Left cardiac atrium (tissue), 4 donors: ENCODE measurements at regions not wholly inside any gene's neighbourhood (a gene's known extent, or its start where the extent isn't known, plus 50 kb on each side); places are given as distances from the start of the nearest gene placed in this dataset.

ENCODE experiments used
- ATAC-seq, 2 donors: fragments of 200-7000 bp; cut with Tn5 transposase; one replicate each; pipeline ENCODE4 v1.9.1; 2020; ENCODE audit warnings: mild to moderate bottlenecking in 2 of 2, moderate library complexity in 2 of 2
- DNase-seq: peaks from one replicate; pipeline ENCODE4 v3.0.0-alpha.2; 2020
- intact Hi-C, 2 donors: fragments of 100-400 bp; cut with DNase I; formaldehyde crosslinking; loops; one replicate each; pipeline versions ENCODE4 v1.14.1 to v1.15.1; 2022 to 2023
- donor health status: DM: no; HTN: yes; CAD: no.
- donor health status: DM: no; HTN: yes; CAD: no; lungs with severe emphysema.
- donor health status: DM: yes; HTN: yes; CAD: no.
- donor health status: Dilated cardiomyopathy.

DNA sequence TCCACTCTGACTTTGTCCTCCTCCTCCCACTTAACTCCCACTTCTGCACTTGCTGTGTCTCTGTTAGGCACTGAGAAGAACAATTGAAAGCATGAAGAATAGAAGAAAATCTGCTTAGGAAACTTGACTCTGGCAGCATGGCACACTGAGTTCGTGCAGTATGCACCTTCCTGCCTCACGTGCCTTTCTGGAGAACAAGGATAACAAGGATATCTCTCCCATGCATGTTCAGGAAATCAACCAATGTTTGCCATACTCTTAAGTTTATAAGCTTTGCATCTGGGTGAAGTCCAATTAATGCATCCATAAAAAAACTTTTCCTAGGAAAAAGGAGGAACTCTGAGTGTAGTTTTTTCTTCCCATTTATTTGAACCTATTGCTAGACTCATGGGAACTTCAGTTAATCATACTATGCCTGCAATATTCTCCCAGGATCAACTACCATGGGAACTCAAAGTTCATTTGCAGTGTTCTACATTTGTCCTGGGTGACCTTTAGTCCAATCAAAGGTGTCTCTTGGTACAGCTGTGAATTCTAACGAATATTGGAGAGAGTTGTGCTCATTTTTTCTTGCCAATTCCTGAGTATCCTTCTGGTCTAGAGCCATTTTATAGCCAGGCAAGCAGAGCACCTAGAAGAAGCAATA lies 227.0 kb downstream of the ENC1 start:
- ATAC-seq: no peak
- no peak for DNase-seq
- intact Hi-C loops: no loop called here

DNA sequence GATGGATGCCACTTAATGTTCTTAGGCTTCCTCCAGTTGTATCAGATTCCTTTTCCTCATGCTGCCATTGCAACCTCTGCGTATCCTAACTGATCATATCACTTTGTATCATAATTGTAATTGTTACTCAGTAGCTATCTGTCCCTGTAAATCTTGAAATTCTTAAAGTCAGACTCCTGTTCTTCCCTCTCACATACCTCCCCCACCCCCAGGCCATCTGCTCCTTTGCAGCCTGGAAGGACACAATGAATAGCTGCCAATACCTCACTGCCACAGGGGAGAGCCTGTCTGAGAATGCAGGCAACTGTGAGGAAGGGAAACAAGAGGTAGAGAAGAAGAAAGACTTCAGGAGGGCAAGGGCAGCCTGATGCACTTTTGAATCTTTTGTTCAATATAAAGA lies 228.5 kb downstream of the ENC1 start:
- intact Hi-C loops: no loop called here
- no peak for DNase-seq
- ATAC-seq: no peak

DNA sequence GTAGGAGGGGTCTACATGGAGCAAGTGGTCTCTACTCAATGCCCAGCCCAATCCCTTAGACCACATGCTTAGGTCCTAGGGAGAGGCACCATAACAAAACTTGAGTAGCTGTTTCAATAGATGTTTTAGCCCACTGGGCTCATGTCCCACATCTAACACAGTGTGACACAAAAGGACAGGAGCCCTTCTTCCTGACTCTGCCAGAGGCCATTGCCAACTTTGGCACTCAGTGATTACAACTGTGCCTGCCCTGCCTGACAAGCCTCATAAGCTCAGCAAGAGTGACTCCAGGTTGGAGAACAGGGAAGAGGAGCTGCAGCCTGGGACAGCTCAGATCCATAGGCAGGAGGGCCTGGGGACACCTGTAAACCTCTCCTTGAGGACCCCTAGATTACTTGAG lies 230.8 kb downstream of the ENC1 start:
- ATAC-seq (peak in 1 of 2 donors; percentile 62), DNase-seq (no peak)
- intact Hi-C loops: no loop called here

DNA sequence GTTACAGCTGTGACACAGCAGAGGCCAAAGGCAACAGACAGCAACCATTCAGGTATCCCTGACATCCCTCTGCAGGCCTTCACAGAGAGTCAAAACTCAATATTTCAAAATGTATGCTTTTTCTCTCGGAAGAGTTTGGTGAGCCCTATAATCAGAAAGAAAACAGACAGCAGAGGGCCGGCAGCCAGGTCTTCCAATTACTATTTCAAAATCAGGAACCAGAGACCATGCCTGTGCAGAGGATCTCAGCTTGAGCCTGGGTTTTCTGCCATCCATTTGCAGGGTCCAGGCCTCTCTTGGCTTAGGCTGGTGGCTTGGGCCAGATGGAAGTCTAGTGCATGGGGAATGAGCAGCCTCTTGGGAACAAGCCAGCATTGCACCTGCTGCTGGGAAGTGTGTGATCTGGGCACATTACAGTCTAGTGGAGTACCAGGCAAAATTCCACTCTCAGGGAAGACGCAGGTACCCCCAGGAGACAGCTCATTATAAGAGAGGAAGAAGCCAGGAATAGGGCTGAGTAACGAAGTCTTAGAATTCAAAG lies 231.3 kb downstream of the ENC1 start:
- intact Hi-C loops: no loop called here
- peak; percentile 10 to 12 for ATAC-seq
- DNase-seq: no peak

DNA sequence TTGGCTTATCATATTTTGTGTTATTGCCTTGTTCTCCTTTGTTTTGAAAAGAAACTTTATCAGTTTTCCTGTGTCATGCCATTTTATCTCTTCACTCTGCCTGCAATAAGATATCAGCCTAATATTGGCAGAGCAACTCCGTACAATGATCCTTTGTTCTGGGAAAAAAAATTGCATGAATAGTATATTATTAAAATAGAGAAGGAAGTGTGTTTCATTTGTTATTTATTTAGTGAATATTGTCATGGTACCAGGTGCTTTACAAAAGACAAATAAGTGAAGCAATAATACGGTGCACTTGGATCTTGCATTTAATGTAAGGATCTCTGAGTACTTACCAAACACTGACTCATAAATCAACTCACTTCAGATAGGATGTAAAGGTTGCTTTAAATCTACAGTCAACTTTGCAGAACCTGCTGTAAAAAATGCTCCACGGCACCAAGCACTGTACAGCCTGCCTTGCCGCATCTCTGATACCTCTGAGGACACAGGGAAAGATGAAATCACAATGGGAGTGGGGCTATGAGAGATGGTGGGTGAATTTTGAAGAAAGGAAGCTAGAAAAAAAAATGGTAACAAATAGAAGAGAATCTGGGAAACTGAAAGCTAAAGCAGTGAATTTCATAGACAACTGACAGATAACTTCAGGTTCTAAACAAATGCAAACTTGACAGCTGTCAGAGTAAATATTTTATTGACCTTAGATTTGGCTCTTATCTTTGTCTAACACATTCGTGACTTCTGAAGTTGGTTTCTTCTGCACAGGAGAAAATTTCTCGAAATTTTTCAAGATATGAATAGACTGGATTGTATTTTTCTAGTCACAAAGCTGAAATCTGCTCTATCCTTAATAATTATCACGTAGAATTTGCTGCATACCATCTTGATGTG lies 232.1 kb downstream of the ENC1 start:
- intact Hi-C loops: no loop called here
- ATAC-seq (no peak), DNase-seq (no peak)

DNA sequence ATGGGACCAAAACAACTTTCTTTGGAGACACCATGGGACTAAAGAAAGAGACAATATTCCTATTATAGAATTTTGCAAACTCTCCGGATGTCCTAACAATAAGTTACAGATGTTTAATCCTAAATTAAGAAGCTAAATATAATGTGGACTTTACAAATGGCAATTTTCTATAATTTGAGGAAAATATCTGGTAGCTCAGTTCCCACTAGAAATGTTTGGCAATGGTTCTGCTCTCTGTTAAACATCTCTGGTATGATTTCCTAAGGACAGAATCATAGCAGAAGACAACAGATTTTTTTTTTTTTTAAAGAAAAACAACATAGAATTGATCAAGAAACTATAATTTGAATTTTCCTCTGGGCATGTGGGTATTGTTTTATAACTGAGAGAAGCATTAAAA lies 232.8 kb downstream of the ENC1 start:
- intact Hi-C loops: no loop called here
- no peak for DNase-seq
- no peak for ATAC-seq

DNA sequence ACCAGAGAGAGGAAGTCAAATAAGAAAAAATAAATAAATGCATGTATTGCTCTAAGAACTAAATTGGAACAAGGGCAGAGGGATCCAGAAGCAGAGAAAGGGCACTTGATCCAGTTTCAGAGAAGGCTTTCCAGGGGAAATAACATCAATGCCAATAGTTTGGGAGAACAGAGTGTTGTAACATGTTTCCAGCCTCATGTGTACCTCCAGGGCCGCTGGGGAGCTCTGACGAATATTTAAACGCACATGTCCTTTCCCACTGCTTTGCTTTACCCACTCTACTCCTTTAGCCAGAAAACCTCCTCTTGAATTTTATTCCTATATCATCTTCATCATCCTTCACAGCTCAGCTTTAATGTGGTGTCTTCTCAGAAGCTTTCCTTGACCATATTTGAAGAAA lies 233.7 kb downstream of the ENC1 start:
- intact Hi-C loops: no loop called here
- DNase-seq: no peak
- ATAC-seq: peak in 1 of 2 donors; percentile 63

DNA sequence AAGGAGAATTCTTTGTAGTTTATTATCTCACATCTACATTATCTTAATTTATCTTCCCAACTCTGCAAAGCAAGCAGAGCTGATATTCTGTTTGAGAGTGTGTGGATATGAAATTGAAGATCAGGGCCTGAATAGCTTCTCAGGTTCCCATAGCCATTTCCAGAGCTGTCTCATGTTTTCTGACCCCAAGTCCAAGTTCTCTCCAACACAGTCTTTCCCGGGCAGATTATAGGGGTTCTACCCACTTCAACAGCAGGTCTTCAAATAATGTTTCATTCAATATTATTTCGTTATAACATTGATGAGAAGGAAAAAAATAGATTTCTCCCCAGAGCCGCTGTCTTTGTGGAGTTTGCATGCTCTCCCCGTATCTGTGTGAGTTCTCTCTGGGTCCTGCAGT lies 234.9 kb downstream of the ENC1 start:
- DNase-seq (no peak), ATAC-seq (no peak)
- intact Hi-C loops: no loop called here

DNA sequence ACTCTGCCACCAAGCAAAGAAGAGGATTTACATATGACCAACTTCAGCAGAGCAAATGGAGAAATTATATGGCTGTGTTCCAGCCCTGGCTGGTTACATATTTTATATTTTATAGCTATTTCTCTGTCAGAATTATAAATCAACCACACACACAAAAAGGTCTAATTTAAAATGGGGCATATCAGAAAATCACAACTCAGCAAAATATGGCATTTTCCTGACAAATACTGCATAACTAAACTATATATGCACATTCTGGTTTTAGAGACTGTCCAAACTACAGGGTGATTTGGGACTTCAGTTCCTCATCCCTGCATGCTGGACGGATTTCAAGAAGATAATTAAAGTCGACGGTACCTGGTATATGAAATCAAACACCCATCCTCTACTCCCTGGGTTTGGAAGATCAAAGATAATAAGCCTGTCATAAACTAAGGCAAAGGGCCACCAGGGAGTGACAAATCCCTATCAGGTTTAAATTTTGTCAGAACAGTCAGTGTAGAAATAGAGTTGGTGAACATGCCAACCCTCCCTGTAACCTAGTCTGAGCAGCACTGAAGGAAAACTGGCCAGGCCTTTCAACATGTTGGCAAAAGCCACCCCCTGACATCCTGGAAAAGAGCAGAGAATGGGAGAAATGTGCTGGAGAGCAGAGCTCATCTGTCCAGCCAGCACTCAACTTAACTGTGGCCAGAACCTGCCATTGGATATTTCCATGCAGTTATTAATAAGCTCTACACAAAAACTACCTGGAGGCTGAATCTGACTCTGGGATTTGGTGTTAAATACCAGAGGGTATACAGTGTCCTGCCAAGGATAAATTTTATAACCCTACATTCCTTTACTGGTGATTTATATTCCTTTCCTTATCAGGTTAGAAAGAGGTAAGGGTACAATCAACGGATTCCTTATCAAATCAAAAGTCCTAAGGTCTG lies 235.7 kb downstream of the ENC1 start:
- intact Hi-C loops: no loop called here
- ATAC-seq (peak in 1 of 2 donors; percentile 56), DNase-seq (no peak)

DNA sequence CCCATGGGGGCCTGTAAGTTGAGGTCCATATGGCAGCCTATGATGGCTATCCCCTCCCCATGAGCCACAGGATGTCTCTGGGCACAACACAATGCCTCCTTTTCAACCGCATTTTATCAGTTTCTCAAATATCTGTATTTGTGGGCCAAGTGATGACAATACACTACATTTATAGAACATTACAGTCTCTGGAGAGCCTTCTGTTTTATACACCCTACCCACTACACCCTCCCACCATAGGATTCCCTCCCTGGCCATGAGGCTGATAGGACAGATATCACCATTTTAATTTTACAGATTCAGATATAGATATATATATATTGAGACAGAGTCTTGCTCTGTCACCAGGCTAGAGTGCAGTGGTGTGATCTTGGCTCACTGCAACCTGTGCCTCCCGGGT lies 236.8 kb downstream of the ENC1 start:
- intact Hi-C loops: no loop called here

DNA sequence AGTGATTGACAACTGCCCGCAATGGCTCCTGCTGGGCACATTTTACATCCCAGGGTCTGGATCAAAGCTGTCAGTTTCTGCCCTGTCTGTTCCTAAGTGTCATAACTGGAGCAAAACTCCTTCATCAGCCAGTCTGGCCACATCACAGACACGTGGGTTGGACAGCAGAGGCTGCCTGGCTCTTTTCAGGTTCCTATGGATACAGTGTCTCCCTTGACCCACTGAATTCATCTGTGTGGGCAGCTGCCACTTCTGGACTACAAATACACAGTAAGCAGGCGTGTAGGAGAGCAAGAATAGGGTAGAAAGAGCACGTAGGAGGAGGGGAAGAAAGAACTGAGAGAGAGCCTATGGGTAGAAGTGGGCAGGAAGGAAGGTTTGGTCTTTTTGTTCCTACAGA lies 238.0 kb downstream of the ENC1 start:
- intact Hi-C loops: no loop called here
- ATAC-seq: peak in 1 of 2 donors; percentile 31
- DNase-seq: no peak

More for the DNA sequence above, 236.8 kb downstream of the ENC1 start:
- ATAC-seq: no peak
- no peak for DNase-seq

DNA sequence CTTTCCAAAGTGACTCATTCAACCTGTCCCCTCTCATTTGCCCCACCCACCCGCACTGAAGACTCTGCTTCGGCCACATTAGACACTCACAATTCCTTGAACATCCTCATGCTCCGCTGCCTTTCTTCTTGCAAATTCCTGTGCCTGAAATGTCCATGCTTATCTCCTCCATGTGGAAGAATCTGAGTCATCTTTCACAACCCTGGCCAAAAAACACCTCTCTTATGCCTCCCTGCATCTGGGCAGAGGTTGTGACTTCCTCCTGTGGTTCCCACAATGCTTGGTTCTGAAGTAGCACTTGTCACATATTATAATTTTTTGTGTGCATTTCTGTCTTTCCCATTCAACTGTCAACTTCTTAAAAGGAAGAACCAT lies 238.6 kb downstream of the ENC1 start:
- DNase-seq: no peak
- peak in 1 of 2 donors; percentile 67 for ATAC-seq
- intact Hi-C loops: no loop called here

DNA sequence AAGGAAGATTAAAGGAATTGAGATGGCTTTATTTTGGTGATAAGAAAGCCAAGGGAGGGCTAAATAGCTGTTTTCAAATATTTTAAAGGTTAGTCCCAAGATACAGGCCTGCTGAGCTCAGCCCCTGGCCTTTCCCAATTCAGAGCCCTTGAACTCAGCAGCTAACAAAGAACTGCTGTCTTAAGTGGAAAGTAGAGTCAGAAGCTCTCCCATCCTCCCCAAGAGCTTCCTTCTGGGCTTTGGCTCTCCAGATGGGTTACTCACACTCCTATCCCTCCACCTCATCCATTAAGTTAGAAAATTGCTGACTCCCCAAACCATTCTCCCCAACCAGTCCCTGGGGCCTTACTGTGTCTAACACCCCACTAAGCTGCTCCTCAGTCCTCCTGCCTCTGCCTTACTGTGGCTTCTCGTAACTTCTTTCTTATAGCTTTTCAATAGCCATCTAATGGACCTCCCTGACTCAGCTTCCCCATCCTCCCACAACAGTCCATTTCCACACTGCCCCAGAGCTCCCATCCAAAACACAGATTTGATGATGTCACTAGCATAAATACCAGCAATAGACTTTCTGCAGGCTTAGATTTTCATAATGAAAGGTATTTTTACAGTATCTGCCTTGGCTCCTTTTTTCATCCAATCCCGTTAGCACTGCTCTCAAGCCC lies 239.1 kb downstream of the ENC1 start:
- DNase-seq (no peak), ATAC-seq (peak in 1 of 2 donors; percentile 43)
- intact Hi-C loops: no loop called here

DNA sequence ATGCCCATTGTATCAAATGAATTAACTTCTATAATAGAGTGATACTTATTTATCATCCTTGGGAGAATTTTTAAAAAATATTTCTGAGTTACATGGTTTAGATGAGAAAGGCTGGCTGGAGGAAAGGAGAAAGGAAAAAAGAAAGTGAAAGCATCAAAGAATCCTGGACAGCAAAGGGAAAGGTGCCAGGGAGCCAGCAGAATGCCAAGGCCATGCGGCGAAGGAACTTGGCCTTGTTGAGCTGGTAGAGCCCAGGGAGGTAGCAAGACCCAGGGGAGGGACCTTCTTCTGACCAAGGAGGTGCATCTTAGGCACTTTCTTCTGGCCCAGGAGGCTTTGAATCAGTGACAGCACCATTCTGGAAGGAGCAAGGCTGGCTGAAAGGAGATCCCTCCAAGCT lies 240.5 kb downstream of the ENC1 start:
- ATAC-seq (no peak), DNase-seq (no peak)
- intact Hi-C loops: no loop called here

DNA sequence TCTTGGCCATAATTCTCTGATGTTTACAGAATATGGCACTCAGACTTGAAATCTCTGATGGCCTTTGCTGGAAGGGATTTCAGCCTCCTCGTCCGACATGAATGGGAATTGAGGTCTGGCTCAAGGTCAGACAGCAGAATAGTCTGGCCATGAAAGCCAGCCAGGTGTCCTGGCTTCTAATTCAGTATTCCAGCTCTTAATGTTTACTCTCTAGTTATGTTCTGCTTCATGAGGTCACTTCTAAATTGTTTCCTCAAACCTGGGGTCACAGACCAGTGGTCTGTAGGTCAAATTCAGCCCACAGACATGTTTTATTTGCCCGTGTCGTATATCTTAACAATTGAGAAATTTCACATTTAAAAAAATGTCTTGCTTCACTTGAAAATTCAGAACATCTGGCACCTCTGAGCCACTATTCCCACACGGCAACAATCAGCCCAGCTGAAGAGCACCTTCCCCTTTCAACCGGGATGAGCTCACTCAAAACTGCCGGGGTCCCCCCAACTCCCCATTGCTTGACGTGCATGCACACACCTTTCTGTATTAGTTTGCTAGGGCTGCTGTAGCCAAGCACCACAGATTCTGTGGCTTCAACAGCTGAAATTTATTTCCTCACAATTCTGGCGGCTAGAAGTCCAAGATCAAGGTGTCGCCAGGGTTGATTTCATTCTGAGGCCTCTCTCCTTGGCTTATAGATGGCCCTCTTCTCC lies 243.5 kb downstream of the ENC1 start:
- DNase-seq (no peak), ATAC-seq (peak in 1 of 2 donors; percentile 55)
- intact Hi-C loops: no loop called here

DNA sequence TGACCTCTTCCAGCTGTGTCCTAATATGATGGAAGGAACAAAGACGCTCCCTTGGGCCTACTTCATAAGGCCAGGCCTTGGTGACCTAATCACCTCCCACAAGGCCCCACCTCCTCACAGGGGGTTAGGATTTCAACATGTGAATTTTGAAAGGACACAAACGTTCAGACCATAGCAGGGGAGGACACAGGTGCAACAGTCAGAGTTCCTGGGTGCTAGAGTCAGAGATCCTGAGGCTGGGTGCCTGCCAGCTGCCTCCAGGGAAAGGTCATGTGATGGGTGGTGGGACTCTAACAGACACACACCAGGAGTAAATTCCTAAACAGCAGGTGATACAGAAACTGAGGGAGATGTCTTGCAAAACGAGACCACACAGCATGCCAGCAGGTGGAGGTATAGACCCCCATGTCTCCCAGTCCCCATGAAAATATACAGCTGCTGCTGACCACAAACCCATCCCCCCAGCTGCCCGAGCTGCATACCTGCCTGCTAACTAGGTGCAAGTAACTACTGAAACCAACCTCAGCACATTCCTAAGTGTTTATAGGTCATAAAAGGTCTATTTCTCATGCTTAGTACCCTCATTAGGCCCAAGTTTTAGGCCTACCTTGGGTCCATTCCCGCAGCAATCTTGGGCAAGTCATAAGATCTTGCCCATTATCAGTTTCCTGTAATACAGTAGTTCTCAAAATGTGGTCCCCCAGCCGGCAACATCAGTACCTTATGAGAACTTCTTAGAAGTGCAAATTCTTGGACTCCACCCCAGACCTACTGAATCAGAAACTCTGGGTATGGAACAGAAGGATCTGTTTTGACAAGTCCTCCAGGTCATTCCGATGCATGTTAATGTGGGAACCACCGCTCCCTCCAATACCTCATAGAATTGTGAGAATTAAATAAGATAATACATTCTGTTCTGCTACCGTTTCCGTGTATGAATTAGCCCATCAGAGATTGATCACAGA lies 245.3 kb downstream of the ENC1 start:
- ATAC-seq (no peak), DNase-seq (no peak)
- intact Hi-C loops: no loop called here

DNA sequence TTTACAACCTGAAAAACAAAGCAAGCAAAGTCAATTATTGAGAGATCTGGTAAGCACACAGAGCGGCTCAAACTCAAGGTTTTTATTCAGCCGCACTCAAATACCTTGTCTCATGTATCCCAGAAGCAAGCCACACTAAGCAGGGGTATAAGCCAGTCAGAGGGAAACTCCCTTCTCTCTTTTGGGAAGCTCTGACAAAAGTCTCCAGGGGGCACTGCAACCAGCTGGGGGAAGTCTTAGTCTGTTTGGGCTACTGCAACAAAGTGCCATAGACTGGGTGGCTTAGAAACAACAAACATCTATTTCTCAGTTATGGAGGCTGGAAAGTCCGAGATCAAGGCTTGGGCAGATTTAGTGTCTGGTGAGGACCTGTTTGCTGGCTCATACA lies 246.0 kb downstream of the ENC1 start:
- intact Hi-C loops: no loop called here
- DNase-seq (no peak), ATAC-seq (no peak)
